ENCODE measurements at regions not wholly inside any gene's neighbourhood (a gene's known extent, or its start where the extent isn't known, plus 50 kb on each side); places are given as distances from the start of the nearest gene placed in this dataset.

GRCh38 chr6:62613928-62614327 lies 327.9 kb upstream of the KHDRBS2 start:
- TF ChIP-seq CTCF (conservative IDR thresholded peaks at IDR 0.05; ENCODE audit: low read depth, low read length) (no peak), EZH2 (IDR thresholded peaks at IDR 0.05; ENCODE audit: borderline replicate concordance, low read depth, low read length, poor library complexity, severe bottlenecking) (no peak)

Measured in A673 (cell line).